AG09319 (cell line): ENCODE measurements at regions not wholly inside any gene's neighbourhood (a gene's known extent, or its start where the extent isn't known, plus 50 kb on each side); places are given as distances from the start of the nearest gene placed in this dataset.

Experiments used
- DNase-seq: peaks from one replicate; pipeline ENCODE4 v3.0.0-alpha.2; 2010; ENCODE audit warnings: low read depth; ENCODE audit errors: extremely low read depth
- CTCF ChIP-seq: IDR thresholded peaks from 2 replicates; pipeline ENCODE4 v1.5.1; 2011; ENCODE audit warnings: low read depth, mild to moderate bottlenecking, inconsistent platforms, low read length, moderate library complexity

- TF ChIP-seq CTCF = no peak
- no peak for DNase-seq
These were observed 148.1 kb downstream of the ACTBL2 start for GRCh38 chr5:57334475-57334874.

GRCh38 chr5:57332361-57332760 lies 150.2 kb downstream of the ACTBL2 start:
- no peak for TF ChIP-seq CTCF
- no peak for DNase-seq

GRCh38 chr5:57327561-57328367 lies 153.9 kb downstream of the GPBP1 start:
- DNase-seq = no peak
- TF ChIP-seq CTCF = no peak

- no peak for TF ChIP-seq CTCF
- no peak for DNase-seq
These were observed 152.0 kb downstream of the GPBP1 start for GRCh38 chr5:57325678-57326397.

- no peak for TF ChIP-seq CTCF
- DNase-seq = no peak
These were observed 151.0 kb downstream of the GPBP1 start for GRCh38 chr5:57324861-57325260.

- no peak for DNase-seq
- TF ChIP-seq CTCF = no peak
These were observed 150.3 kb downstream of the GPBP1 start for GRCh38 chr5:57324181-57324580.

GRCh38 chr5:57320582-57320981 lies 146.7 kb downstream of the GPBP1 start:
- TF ChIP-seq CTCF = no peak
- DNase-seq = no peak
